Vagina (tissue), 2 donors: ENCODE measurements at regions not wholly inside any gene's neighbourhood (a gene's known extent, or its start where the extent isn't known, plus 50 kb on each side); places are given as distances from the start of the nearest gene placed in this dataset.

ENCODE experiments used
- DNase-seq, 2 donors: peaks; one replicate each; pipeline ENCODE4 v3.0.0-alpha.2; 2017; ENCODE audit errors: extremely low spot score in 2 of 2
- H3K27ac ChIP-seq: fragments of 200-600 bp; sonication (generic); one replicate; pipeline ENCODE4 v1.5.1; 2019
- H3K27me3 ChIP-seq: fragments of 200-600 bp; sonication (generic); one replicate; pipeline ENCODE4 v1.5.1; 2019
- H3K36me3 ChIP-seq, 2 donors: fragments of 200-600 bp; sonication (generic); one replicate each; pipeline ENCODE4 v1.5.1; 2017 to 2019
- H3K4me1 ChIP-seq: fragments of 200-600 bp; sonication (generic); one replicate; pipeline ENCODE4 v1.5.1; 2019
- H3K4me3 ChIP-seq, 2 donors: fragments of 200-600 bp; sonication (generic); 1 replicate in 1 of 2; 2 replicates in 1 of 2; pipeline ENCODE4 v1.5.1; 2016 to 2019
- H3K9me3 ChIP-seq: fragments of 200-600 bp; sonication (generic); one replicate; pipeline ENCODE4 v1.5.1; 2019
- POLR2A ChIP-seq, 2 donors: fragments of 450-650 bp; IDR thresholded peaks; one replicate each; pipeline ENCODE4 v1.6.1; 2017; ENCODE audit warnings: antibody characterized with exemption in 2 of 2, mild to moderate bottlenecking in 2 of 2, moderate library complexity in 2 of 2
- POLR2AphosphoS5 ChIP-seq, 2 donors: sonication (generic); formaldehyde crosslinking; IDR thresholded peaks; one replicate each; pipeline ENCODE4 v1.9.0; 2017; ENCODE audit warnings: antibody characterized with exemption in 2 of 2, mild to moderate bottlenecking in 2 of 2, low read depth in 1 of 2; ENCODE audit not compliant: insufficient read depth in 1 of 2
- intact Hi-C: fragments of 100-400 bp; cut with DNase I; formaldehyde crosslinking; loops from one replicate; pipeline ENCODE4 v1.15.1; 2023
- TF ChIP-seq, protein P1 (sequence below), 3 experiments: fragments of 450-650 bp in 2 of 3; fragments of 200-600 bp in 1 of 3; sonication (generic) in 1 of 3; IDR thresholded peaks; one replicate each; pipeline ENCODE4 v1.5.1; 2017 to 2019; ENCODE audit warnings: antibody characterized with exemption in 3 of 3, mild to moderate bottlenecking in 2 of 3, moderate library complexity in 2 of 3

DNA sequence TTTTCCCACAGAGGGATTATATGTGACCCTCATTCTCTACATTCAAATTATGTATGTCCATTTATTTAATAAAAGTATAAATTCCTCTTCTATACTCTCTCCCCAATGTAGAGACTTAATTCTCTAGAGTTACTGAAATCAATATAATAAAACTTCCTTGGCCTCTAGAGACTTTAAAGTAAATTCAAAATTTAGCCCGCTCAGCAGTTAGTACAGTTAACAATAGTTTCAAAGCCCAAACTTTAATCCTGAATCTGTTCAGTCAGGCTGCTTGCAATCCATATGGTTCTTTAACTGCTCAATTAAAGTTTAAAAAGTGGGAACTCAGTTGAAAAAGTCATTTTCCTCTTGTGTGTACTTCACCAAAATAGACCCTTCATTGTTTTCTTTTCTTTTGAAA is 2558.4 kb downstream of the ARAP2 start:
- Histone ChIP-seq H3K9me3 (no peaks in the 10 kb centered on the region), H3K4me3 (no peak overlapping the region), H3K27me3 (no peaks in the 10 kb centered on the region), H3K4me1 (no peaks in the 10 kb centered on the region), H3K36me3 (no peaks in the 10 kb centered on the region), H3K27ac (no peak overlapping the region)
- DNase-seq, result no peak
- TF ChIP-seq, protein P1, sequence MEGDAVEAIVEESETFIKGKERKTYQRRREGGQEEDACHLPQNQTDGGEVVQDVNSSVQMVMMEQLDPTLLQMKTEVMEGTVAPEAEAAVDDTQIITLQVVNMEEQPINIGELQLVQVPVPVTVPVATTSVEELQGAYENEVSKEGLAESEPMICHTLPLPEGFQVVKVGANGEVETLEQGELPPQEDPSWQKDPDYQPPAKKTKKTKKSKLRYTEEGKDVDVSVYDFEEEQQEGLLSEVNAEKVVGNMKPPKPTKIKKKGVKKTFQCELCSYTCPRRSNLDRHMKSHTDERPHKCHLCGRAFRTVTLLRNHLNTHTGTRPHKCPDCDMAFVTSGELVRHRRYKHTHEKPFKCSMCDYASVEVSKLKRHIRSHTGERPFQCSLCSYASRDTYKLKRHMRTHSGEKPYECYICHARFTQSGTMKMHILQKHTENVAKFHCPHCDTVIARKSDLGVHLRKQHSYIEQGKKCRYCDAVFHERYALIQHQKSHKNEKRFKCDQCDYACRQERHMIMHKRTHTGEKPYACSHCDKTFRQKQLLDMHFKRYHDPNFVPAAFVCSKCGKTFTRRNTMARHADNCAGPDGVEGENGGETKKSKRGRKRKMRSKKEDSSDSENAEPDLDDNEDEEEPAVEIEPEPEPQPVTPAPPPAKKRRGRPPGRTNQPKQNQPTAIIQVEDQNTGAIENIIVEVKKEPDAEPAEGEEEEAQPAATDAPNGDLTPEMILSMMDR (IDR thresholded peaks at IDR 0.05), result no peak
- no peak for TF ChIP-seq POLR2AphosphoS5 (IDR thresholded peaks at IDR 0.05; ENCODE audit: insufficient read depth in 1 of 2, low read depth in 1 of 2)
- no peak for TF ChIP-seq POLR2A (IDR thresholded peaks at IDR 0.05)
- intact Hi-C loops, result no loop called here

DNA sequence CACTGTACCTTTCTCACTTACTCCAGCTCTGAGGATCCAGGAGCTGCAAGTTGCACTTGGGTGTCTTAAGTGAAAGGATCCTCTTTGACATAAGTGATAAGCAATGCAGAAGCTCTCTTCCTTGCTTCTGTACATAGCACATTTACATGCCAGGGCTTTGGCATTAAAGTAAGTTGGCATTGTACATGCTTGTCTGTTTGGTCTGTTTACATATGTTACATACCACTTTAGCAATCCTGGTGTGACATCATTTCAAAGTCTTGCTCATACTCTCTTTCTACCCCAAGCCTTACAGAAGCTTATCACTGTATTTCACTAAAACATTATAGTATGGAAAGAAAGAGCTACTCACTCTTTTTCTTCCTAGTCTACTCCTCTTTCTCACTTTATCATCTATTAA is 2548.3 kb downstream of the ARAP2 start:
- Histone ChIP-seq H3K27ac (no peak overlapping the region), H3K4me1 (no peaks in the 10 kb centered on the region), H3K36me3 (no peaks in the 10 kb centered on the region), H3K9me3 (no peaks in the 10 kb centered on the region), H3K27me3 (no peaks in the 10 kb centered on the region), H3K4me3 (no peak overlapping the region)
- no peak for DNase-seq
- TF ChIP-seq POLR2AphosphoS5 (IDR thresholded peaks at IDR 0.05; ENCODE audit: insufficient read depth in 1 of 2, low read depth in 1 of 2) (no peak), POLR2A (IDR thresholded peaks at IDR 0.05) (no peak)
- TF ChIP-seq, protein P1 (IDR thresholded peaks at IDR 0.05), result no peak
- intact Hi-C loops, result no loop called here

DNA sequence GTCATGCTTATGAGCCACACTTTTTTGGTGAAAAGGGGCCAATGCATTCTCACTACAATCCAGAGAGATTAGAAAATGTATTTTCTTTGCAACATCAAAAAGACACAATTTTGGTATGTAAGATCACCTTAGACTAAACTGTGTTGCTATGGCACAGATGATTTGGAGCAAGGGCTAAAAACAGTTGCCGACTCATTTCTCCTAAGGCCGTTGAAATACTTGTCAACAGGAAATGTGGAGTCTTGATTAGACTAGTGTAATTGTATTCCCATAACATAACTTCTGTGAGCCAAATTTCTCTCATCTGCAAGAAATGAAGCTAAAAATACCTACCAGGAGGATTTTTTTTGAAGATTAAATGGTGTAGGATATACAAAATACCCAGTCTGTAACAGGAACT is 2547.7 kb downstream of the ARAP2 start:
- Histone ChIP-seq H3K36me3 (no peaks in the 10 kb centered on the region), H3K4me3 (no peak overlapping the region), H3K9me3 (no peaks in the 10 kb centered on the region), H3K27ac (no peak overlapping the region), H3K4me1 (no peaks in the 10 kb centered on the region), H3K27me3 (no peaks in the 10 kb centered on the region)
- no peak for DNase-seq
- TF ChIP-seq, protein P1 (IDR thresholded peaks at IDR 0.05), result no peak
- TF ChIP-seq POLR2AphosphoS5 (IDR thresholded peaks at IDR 0.05; ENCODE audit: insufficient read depth in 1 of 2, low read depth in 1 of 2) (no peak), POLR2A (IDR thresholded peaks at IDR 0.05) (no peak)
- intact Hi-C loops, result no loop called here

DNA sequence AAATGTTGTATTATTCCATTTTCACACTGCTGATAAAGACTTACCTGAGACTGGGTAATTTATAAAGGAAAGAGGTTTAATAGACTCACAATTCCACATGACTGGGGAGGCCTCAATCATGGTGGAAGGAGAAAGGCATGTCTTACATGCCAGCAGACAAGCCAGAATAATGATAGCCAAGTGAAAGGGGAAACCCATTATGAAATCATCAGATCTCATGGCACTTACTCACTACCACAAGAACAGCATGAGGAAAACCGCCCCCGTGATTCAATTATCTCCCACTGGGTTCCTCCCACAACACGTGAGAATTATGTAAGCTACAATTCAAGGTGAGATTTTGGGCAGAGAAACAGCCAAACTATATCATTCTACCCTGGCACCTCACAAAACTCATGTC is 2535.1 kb downstream of the ARAP2 start:
- Histone ChIP-seq H3K4me3 (no peak overlapping the region), H3K27ac (no peak overlapping the region), H3K9me3 (no peaks in the 10 kb centered on the region), H3K4me1 (no peaks in the 10 kb centered on the region), H3K27me3 (no peaks in the 10 kb centered on the region), H3K36me3 (no peaks in the 10 kb centered on the region)
- intact Hi-C loops, result no loop called here
- TF ChIP-seq, protein P1 (IDR thresholded peaks at IDR 0.05), result no peak
- TF ChIP-seq POLR2AphosphoS5 (IDR thresholded peaks at IDR 0.05; ENCODE audit: insufficient read depth in 1 of 2, low read depth in 1 of 2) (no peak), POLR2A (IDR thresholded peaks at IDR 0.05) (no peak)
- no peak for DNase-seq

DNA sequence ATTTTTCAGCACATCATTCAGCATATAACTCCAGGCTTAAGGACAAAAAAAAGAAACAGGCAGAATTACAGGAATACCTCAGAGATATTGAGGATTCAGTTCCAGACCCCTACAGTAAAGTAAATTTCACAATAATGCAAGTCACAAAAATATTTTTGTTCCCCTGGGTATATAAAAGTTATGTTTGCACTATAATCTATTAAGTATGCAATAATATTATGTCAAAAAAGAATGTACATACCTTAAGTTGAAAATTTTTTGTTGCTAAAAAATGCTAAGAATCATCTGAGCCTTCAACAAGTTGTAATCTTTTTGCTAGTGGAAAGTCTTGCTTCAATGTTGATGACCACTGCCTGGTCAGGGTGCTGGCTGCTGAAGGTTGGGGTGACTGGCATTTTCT is 2532.5 kb downstream of the ARAP2 start:
- Histone ChIP-seq H3K4me1 (no peaks in the 10 kb centered on the region), H3K4me3 (no peak overlapping the region), H3K9me3 (no peaks in the 10 kb centered on the region), H3K27me3 (no peaks in the 10 kb centered on the region), H3K36me3 (no peaks in the 10 kb centered on the region), H3K27ac (no peak overlapping the region)
- TF ChIP-seq POLR2A (IDR thresholded peaks at IDR 0.05), result no peak
- TF ChIP-seq, protein P1 (IDR thresholded peaks at IDR 0.05), result no peak
- no peak for TF ChIP-seq POLR2AphosphoS5 (IDR thresholded peaks at IDR 0.05; ENCODE audit: insufficient read depth in 1 of 2, low read depth in 1 of 2)
- DNase-seq, result no peak
- intact Hi-C loops, result no loop called here
